Adipocyte (in vitro differentiated cells): ENCODE measurements at regions not wholly inside any gene's neighbourhood (a gene's known extent, or its start where the extent isn't known, plus 50 kb on each side); places are given as distances from the start of the nearest gene placed in this dataset.
"Not testable (repeated sequence)": the region's sequence is repeated elsewhere in the genome, so short reads cannot be mapped to it uniquely, and the experiment has no call there.

ENCODE experiments used
- DNase-seq: peaks from one replicate; pipeline ENCODE4 v3.0.0-alpha.2; 2015; ENCODE audit warnings: low read depth
- H3K27me3 ChIP-seq: replicated peaks from 2 replicates; pipeline ENCODE4 v1.7.0; 2013; ENCODE audit warnings: mild to moderate bottlenecking, low read length, moderate library complexity; ENCODE audit not compliant: control insufficient read depth, insufficient read depth
- H3K36me3 ChIP-seq: 2 replicates; pipeline ENCODE4 v1.7.0; 2013; ENCODE audit warnings: low read length, mild to moderate bottlenecking, moderate library complexity; ENCODE audit not compliant: control insufficient read depth, insufficient read depth, severe bottlenecking
- H3K4me1 ChIP-seq: 2 replicates; pipeline ENCODE4 v1.7.0; 2013; ENCODE audit warnings: mild to moderate bottlenecking, low read length, moderate library complexity; ENCODE audit not compliant: control insufficient read depth, insufficient read depth
- H3K4me3 ChIP-seq: 2 replicates; pipeline ENCODE4 v1.7.0; 2013; ENCODE audit warnings: mild to moderate bottlenecking, low read length, moderate library complexity
- H3K9ac ChIP-seq: 2 replicates; pipeline ENCODE4 v1.7.0; 2013; ENCODE audit warnings: mild to moderate bottlenecking, low read length, moderate library complexity
- H3K9me3 ChIP-seq: 2 replicates; pipeline ENCODE4 v1.7.0; 2013; ENCODE audit warnings: mild to moderate bottlenecking, low read length, moderate library complexity; ENCODE audit not compliant: control insufficient read depth

GRCh38 chr2:198571393-198571792 is 767.0 kb downstream of the PLCL1 start:
- Histone ChIP-seq H3K9me3 (no peaks in the 10 kb centered on the region), H3K9ac (no peak overlapping the region), H3K27me3 (no peaks in the 10 kb centered on the region), H3K4me1 (no peaks in the 10 kb centered on the region), H3K4me3 (no peak overlapping the region), H3K36me3 (no peaks in the 10 kb centered on the region)
- DNase-seq = no peak

- no peak for DNase-seq
- Histone ChIP-seq H3K27me3 (no peaks in the 10 kb centered on the region), H3K9me3 (peaks cover 25% of the 10 kb centered on the region), H3K36me3 (no peaks in the 10 kb centered on the region), H3K4me1 (no peaks in the 10 kb centered on the region), H3K9ac (no peak overlapping the region), H3K4me3 (no peak overlapping the region)
These were observed 753.8 kb downstream of the PLCL1 start for GRCh38 chr2:198558176-198558575.

GRCh38 chr2:198546122-198546521 is 741.7 kb downstream of the PLCL1 start:
- DNase-seq = peak; percentile 14
- no peak overlapping the region for H3K9ac ChIP-seq
- no peak overlapping the region for H3K4me3 ChIP-seq
- no peaks in the 10 kb centered on the region for H3K4me1 ChIP-seq
- no peaks in the 10 kb centered on the region for H3K36me3 ChIP-seq
- H3K9me3 ChIP-seq = no peaks in the 10 kb centered on the region
- no peaks in the 10 kb centered on the region for H3K27me3 ChIP-seq

- H3K27me3 ChIP-seq = no peaks in the 10 kb centered on the region
- no peak for DNase-seq
- H3K9me3 ChIP-seq = no peaks in the 10 kb centered on the region
- H3K9ac ChIP-seq = no peak overlapping the region
- no peaks in the 10 kb centered on the region for H3K4me1 ChIP-seq
- H3K36me3 ChIP-seq = no peaks in the 10 kb centered on the region
- no peak overlapping the region for H3K4me3 ChIP-seq
These were observed 741.0 kb downstream of the PLCL1 start for GRCh38 chr2:198545411-198545810.

- no peak for DNase-seq
- Histone ChIP-seq H3K9me3 (no peaks in the 10 kb centered on the region), H3K4me1 (no peaks in the 10 kb centered on the region), H3K4me3 (no peak overlapping the region), H3K9ac (no peak overlapping the region), H3K36me3 (no peaks in the 10 kb centered on the region), H3K27me3 (no peaks in the 10 kb centered on the region)
These were observed 740.1 kb downstream of the PLCL1 start for GRCh38 chr2:198544461-198544860.

GRCh38 chr2:198534756-198535155 is 730.4 kb downstream of the PLCL1 start:
- DNase-seq = no peak
- H3K4me1 ChIP-seq = no peaks in the 10 kb centered on the region
- peaks cover 4% of the 10 kb centered on the region for H3K9me3 ChIP-seq
- H3K36me3 ChIP-seq = no peaks in the 10 kb centered on the region
- no peak overlapping the region for H3K4me3 ChIP-seq
- no peak overlapping the region for H3K9ac ChIP-seq
- no peaks in the 10 kb centered on the region for H3K27me3 ChIP-seq

- DNase-seq = no peak
- Histone ChIP-seq H3K9ac (no peak overlapping the region), H3K36me3 (no peaks in the 10 kb centered on the region), H3K9me3 (no peaks in the 10 kb centered on the region), H3K27me3 (no peaks in the 10 kb centered on the region), H3K4me3 (no peak overlapping the region), H3K4me1 (no peaks in the 10 kb centered on the region)
These were observed 721.0 kb downstream of the PLCL1 start for GRCh38 chr2:198525211-198525969.

- Histone ChIP-seq H3K4me1 (no peaks in the 10 kb centered on the region), H3K9ac (no peak overlapping the region), H3K36me3 (no peaks in the 10 kb centered on the region), H3K4me3 (no peak overlapping the region), H3K9me3 (no peaks in the 10 kb centered on the region), H3K27me3 (no peaks in the 10 kb centered on the region)
- DNase-seq = peak; percentile 16
These were observed 719.3 kb downstream of the PLCL1 start for GRCh38 chr2:198523710-198524109.

GRCh38 chr2:198518935-198519334 is 714.5 kb downstream of the PLCL1 start:
- DNase-seq = no peak
- Histone ChIP-seq H3K4me3 (no peak overlapping the region), H3K4me1 (no peaks in the 10 kb centered on the region), H3K9ac (no peak overlapping the region), H3K9me3 (no peaks in the 10 kb centered on the region), H3K27me3 (no peaks in the 10 kb centered on the region), H3K36me3 (no peaks in the 10 kb centered on the region)

- no peaks in the 10 kb centered on the region for H3K4me1 ChIP-seq
- no peak for DNase-seq
- H3K9me3 ChIP-seq = no peaks in the 10 kb centered on the region
- no peaks in the 10 kb centered on the region for H3K27me3 ChIP-seq
- H3K9ac ChIP-seq = no peak overlapping the region
- no peak overlapping the region for H3K4me3 ChIP-seq
- H3K36me3 ChIP-seq = no peaks in the 10 kb centered on the region
These were observed 713.6 kb downstream of the PLCL1 start for GRCh38 chr2:198517976-198518375.

GRCh38 chr2:198508610-198509009 is 704.2 kb downstream of the PLCL1 start:
- H3K9me3 ChIP-seq, H3K9ac ChIP-seq, DNase-seq, H3K4me1 ChIP-seq, H3K36me3 ChIP-seq, H3K4me3 ChIP-seq, H3K27me3 ChIP-seq: not testable (repeated sequence)

- no peaks in the 10 kb centered on the region for H3K36me3 ChIP-seq
- peaks cover 3% of the 10 kb centered on the region for H3K9me3 ChIP-seq
- H3K4me1 ChIP-seq = peaks cover 10% of the 10 kb centered on the region
- H3K9ac ChIP-seq = no peak overlapping the region
- peak overlapping the region; percentile 35 for H3K4me3 ChIP-seq
- peak; percentile 91 for DNase-seq
- H3K27me3 ChIP-seq = no peaks in the 10 kb centered on the region
These were observed 695.1 kb downstream of the PLCL1 start for GRCh38 chr2:198499539-198499938.
